Activated CD4-positive, alpha-beta T cell treated with anti-CD3 and anti-CD28 coated beads, Interleukin-2, amount 50 U/mL, for 48 hours (primary cell): ENCODE measurements at regions not wholly inside any gene's neighbourhood (a gene's known extent, or its start where the extent isn't known, plus 50 kb on each side); places are given as distances from the start of the nearest gene placed in this dataset.
A peak's percentile ranks its signal among the peaks of the same experiment; 100 is the strongest.

ENCODE experiments used
- DNase-seq, 2 experiments: peaks; one replicate each; pipeline ENCODE4 v3.0.0-alpha.2; 2020

GRCh38 chr6:6784514-6785162 is 196.1 kb downstream of the LY86 start:
- DNase-seq = no peak

GRCh38 chr6:6785163-6785521 is 196.6 kb downstream of the LY86 start:
- DNase-seq = no peak

DNA sequence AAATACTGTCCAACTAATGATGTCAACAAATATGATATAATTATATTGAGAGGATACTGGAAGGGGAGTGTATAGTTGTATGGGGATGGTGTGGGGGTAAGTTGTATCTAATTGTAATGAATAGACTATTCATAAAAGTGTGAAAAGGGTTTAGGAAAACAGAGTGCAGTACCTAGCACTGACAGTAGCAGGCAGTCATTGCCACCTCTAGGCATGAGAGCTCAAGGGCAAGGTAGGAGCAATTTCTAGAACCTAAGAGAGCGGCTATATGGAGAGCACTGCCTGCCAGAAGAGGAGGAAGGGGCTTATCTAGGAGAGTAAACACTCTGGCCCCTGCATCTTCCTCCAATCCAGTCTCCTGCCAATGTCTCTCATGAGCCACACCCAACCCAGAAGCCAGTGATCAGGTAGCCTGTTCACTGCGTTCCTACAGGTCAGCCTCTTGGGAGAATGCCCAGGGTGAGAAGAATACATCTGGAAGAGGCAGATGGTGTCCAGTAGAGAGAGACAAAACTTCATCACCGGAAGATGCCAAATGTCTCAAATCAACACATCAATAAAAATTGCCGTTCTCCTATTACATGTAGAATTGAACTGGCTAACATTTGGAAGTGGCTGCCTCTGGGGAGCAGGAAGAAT is 200.0 kb downstream of the LY86 start:
- DNase-seq = peak; percentile 16 to 40

DNA sequence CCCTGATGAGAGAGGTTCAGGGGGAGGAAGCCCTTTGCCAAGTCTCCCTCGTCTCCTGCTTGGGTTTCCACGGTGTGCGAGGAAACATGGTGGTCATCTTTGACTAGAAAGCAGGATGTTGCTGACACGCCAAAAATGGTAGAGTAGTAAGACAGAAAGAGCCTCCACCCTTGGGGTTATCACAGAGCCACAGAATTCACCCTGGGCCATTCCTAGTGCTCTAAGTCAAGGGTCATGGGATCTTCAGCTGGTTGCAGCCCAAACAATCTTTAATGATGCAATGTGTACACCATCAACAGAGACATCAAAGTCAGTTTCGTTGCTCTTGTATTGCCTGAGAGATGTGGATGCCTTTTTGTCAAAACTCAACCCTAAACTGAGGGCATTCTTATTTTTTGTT is 201.9 kb downstream of the LY86 start:
- DNase-seq = no peak

DNA sequence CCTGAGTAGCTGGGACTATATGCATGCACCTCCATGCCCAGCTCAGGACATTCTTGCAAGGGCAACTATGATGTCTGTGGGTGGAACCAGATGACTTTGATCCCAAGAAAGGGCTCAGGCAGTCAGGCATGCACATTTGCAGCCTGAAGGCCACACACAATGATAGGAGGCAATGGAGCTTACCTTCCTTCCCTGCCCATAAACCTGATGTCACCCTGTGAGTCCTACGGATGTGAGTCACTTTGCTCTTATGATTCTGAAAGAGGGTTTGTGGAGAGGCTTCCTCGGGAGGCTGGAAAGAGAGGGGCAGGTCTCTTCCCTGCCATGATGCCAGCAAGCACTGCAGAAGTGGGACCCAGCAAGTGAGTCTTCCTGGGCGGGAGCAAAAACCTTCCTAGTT is 202.4 kb downstream of the LY86 start:
- no peak for DNase-seq

DNA sequence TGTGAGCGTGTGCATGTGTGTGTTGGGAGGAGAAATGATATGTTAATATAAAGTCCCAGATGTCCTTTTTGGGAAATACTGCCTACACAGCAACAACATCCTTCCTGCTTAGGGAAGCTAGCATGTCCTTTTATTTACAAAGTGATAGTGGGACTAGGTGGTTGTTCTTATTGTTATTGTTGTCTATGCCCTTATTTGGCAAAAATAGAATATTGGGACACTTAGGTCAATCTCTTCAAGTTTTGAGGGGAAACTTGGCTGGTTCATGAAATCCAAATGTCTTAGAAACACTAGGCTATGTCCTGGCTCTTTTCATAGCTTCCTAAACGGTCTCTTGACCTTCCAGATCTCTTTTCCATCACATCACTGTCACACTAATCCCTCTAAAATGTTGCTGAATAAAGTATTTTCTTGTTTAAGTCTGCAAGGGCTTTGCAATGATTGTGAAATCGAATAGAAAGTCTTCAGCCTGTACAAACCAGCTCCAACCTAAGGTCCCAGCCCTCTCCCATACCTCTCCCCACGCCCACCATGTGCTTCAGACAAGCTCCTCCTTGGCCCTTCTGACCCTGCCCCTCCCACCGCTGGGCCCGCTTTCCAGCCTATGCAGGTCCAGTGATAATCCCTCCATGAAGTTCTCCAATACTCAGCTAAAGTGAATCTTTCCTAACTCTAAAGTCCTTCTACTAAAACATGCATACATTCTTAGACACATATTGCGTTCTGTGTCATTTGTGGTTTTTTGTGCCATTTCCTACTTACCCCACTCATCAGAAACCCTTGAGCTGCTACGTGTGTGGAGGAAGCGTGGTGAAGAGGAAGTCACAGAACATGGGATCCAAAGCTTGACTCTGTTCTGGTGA is 205.1 kb downstream of the LY86 start:
- no peak for DNase-seq

GRCh38 chr6:6795393-6795792 is 206.9 kb downstream of the LY86 start:
- DNase-seq = no peak

DNA sequence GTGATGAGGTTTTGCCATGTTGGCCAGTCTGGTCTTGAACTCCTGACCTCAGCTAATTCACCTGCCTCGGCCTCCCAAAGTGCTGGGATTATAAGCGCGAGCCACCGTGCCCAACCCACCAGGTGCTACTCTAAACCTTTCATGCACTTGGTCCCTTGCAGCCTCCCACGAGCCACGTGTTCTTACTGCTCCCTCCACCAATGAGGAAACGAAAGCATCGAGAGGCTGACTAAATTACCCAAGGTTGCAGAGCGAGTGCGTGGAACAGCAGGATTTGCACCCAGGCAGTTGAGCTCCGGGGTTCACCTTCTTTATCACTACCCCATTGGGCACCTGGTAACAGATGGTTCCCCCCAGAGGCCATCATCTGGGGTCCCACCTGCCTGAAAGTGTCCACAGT is 208.3 kb downstream of the LY86 start:
- no peak for DNase-seq

- DNase-seq = peak; percentile 15 to 27
Observed at GRCh38 chr6:6798448-6798860, 209.9 kb downstream of the LY86 start.

- no peak for DNase-seq
Observed at GRCh38 chr6:6801005-6801335, 212.4 kb downstream of the LY86 start.

- no peak for DNase-seq
Observed at GRCh38 chr6:6801635-6802218, 213.2 kb downstream of the LY86 start.

DNA sequence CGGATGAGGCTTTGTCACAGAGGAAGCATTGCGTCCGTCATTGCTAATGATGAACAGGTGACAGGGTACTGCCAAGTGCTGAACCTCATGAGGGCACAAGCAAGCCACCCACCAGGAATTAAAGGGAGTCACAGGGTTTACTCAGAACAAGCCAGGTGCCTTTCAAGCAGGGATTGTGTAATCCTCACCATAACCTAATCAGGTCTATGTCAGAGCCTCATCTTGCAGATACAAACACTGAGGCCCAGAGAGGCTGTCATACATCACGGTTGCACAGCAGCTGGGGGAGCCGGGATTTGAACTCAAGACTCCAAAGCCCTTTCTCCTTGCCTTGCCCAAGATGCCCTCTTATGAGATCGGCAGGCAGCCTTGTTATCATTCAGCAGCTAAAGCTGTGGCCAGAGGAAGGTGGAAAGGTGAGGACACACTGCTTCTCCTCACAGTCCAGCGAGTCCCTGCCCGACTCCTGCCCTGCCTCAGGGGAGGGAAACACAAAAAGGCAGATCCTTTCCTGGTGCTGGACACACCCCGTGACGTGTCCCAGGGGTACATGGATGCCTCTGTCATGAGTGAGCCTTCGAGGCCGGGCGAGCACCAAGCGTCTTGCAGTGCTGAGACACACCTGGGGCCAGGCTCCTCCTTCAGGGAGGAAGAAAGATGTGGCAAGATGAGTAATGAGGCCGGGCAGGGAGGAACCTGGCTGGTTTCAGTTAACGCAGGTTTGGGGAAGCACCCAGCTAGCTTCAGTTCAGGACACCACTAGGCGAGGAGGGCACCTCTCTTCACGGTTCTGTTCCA is 214.9 kb downstream of the LY86 start:
- DNase-seq = peak; percentile 14 to 25

- DNase-seq = no peak
Observed at GRCh38 chr6:6804843-6805615, 216.5 kb downstream of the LY86 start.

DNA sequence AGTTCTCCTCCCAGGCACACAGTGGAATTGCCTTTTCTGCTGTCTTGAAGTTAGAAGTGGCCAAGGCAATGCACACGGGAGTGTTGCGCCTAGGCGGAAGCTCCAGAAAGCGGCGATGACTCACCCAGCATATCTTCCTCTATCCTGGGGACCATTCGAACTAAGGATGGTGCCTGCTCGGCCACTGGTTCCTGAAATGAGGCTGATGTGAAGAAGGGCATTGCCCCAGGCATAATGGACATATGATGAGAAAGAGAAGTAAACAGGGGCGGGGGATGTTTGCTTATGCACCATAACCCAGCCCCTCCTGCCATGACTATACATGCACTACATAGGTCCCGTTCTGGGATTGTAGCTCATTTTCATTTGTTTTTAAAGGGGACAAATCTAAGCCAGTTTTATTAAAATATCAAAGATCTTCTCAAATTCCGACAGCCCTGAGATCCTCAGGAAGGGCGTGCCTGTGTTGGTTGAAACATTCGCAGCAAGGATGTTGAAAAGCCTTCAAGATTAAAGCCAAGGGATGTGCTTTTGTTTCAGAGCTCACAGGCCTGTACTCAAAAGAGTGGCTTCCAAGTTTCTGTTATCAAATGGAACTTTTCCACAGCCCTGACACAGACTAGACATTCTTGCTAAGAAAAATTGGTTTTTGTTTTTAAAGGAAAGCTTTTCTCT is 218.5 kb downstream of the LY86 start:
- no peak for DNase-seq

- DNase-seq = no peak
Observed at GRCh38 chr6:6808343-6808742, 219.8 kb downstream of the LY86 start.

DNA sequence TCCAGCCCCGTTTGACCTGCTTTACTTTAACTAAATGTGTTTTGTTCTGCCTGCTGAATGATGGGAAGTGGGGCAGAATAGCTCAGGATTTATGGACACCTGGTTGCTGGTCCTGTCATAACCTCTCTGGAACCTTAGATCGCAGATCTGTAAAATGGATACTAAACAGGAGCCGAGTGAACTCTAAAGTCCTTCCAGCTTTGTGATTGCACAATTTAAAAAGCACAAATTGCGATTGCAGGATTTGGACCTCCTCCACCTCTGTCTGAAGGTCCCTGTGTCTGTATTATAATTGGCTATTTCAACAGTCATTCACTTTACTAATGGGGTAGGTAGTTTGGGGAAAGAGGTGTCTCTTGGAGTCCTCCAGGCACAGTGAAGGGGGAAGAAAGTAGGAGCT is 220.4 kb downstream of the LY86 start:
- no peak for DNase-seq

DNA sequence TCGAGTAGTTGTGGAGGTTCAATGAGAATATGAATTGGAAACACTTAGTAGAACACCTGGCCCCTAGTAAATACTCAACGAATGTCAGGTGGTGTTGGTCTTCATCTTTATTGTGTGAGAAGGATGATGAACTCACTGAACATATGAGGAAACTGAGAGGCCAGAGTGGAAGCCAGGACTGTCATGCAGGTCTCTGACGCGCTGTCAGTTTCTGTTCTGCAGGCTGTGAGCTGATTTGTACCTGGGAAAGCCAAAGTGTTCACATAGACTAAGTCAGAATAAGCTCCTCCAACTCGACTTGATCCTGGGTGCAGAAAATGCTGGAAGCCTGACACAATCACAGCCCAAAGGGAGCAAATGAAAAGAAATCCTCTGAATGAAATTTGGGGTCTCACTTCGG is 222.2 kb downstream of the LY86 start:
- no peak for DNase-seq

DNA sequence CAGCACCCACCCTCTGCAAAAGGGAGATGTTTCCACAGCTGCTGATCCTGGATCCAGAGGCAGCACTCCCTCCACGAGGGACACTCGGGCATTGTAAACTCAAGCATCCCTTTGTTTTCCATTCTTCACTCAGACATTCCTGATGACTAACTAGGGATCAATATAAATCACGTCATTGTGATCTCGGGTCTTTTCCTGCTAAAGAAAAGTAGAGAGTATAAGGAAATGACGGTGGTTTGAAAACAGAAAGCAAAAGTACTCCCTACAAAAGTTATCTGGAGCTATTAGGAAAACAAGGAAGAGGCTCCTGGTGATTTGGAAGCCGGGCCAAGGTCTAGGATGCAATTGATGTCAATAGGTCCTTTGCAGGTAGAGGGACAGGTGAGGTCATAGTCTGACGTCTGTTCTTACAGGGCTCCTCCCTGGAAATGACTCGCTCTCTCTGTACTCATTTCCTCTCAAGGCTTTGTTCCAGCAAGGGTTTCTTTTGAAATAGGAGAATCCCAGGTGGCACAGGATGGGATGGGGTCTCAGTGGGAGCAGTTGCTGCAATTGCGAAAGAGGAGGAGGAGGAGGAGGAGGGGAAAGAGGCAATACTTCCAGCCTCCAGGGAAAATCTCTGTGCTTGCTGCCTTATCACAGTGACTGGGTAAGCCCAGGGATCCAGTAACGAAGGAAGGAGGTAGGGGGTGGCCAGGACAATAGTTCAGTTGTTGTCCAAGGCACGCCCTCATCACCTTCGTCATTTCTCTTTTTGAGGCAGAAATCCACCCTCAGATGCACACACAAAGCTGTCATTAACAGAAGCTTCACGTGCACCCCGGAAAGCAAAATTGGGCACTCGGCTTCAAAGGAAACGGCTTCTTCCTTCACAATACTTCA is 222.8 kb downstream of the LY86 start:
- no peak for DNase-seq

DNA sequence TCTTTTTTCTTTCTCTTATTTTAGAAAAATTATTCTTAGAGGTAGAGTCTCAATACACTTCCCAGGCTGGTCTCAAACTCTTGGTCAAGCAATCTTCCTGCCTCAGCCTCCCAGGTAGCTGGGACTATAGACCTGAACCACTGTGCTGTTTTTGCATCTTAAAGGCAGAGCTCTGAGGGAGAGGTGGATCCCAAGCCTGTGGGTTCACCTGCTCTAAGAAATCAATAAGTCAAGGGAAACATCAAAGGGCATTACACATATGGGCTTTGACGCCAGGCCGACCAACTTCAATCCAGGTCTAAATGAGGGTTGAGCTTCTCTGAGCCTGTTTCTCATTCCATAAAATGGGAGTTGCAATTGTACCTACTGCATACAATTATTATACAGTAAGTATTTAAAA is 223.9 kb downstream of the LY86 start:
- no peak for DNase-seq

DNA sequence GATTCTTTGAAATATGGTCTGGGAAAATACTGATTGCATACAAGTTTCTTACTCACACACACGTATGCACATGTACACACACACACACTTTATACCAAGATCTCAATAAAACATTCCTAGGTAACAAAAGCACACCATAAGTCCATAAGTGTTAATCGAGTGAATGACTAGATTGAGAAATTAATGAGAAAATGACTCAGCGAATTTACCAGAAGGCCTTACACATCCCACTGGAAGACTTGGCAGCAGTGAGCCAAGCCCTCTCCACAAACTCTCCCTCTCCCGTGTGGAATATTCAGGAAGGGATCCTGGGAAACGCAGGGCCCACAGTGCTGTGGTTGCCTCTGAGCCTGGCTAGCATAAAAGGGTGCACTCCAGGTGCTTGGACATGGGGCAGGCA is 227.2 kb downstream of the LY86 start:
- DNase-seq = no peak

- no peak for DNase-seq
Observed at GRCh38 chr6:6816716-6817115, 228.2 kb downstream of the LY86 start.
